ENCODE measurements at regions not wholly inside any gene's neighbourhood (a gene's known extent, or its start where the extent isn't known, plus 50 kb on each side); places are given as distances from the start of the nearest gene placed in this dataset.

GRCh38 chr20:57805747-57806146, 95.9 kb upstream of the PMEPA1 start:
- no peak for DNase-seq (ENCODE audit: low spot score)
- Histone ChIP-seq H3K9me3 (ENCODE audit: severe bottlenecking) (no peaks in the 10 kb centered on the region), H3K36me3 (ENCODE audit: low read depth) (no peaks in the 10 kb centered on the region), H3K27ac (ENCODE audit: poor library complexity, severe bottlenecking) (no peak overlapping the region), H3K27me3 (ENCODE audit: insufficient read depth, poor library complexity, severe bottlenecking) (no peaks in the 10 kb centered on the region), H3K4me3 (ENCODE audit: severe bottlenecking) (no peak overlapping the region), H3K4me1 (ENCODE audit: insufficient read depth, poor library complexity, severe bottlenecking) (peaks cover 8% of the 10 kb centered on the region)
- TF ChIP-seq CTCF (IDR thresholded peaks at IDR 0.05; ENCODE audit: poor library complexity, severe bottlenecking) = no peak
- ATAC-seq (ENCODE audit: low read depth) = peak; percentile 45; the same call in 2 of the 3 replicates

GRCh38 chr20:57804470-57805250, 94.8 kb upstream of the PMEPA1 start:
- no peak overlapping the region for H3K27ac ChIP-seq (ENCODE audit: poor library complexity, severe bottlenecking)
- no peak for ATAC-seq (ENCODE audit: low read depth)
- no peak for TF ChIP-seq CTCF (IDR thresholded peaks at IDR 0.05; ENCODE audit: poor library complexity, severe bottlenecking)

GRCh38 chr20:57803508-57804005, 93.7 kb upstream of the PMEPA1 start:
- 0 out of 3 replicates have a peak, but pooled peaks have one; percentile 4 for ATAC-seq (ENCODE audit: low read depth)
- H3K4me1 ChIP-seq (ENCODE audit: insufficient read depth, poor library complexity, severe bottlenecking) = no peaks in the 10 kb centered on the region
- H3K27ac ChIP-seq (ENCODE audit: poor library complexity, severe bottlenecking) = no peak overlapping the region
- no peak for TF ChIP-seq CTCF (IDR thresholded peaks at IDR 0.05; ENCODE audit: poor library complexity, severe bottlenecking)
- no peaks in the 10 kb centered on the region for H3K9me3 ChIP-seq (ENCODE audit: severe bottlenecking)
- no peak overlapping the region for H3K4me3 ChIP-seq (ENCODE audit: severe bottlenecking)
- no peaks in the 10 kb centered on the region for H3K27me3 ChIP-seq (ENCODE audit: insufficient read depth, poor library complexity, severe bottlenecking)
- H3K36me3 ChIP-seq (ENCODE audit: low read depth) = no peaks in the 10 kb centered on the region
- DNase-seq (ENCODE audit: low spot score) = peak; percentile 79

More at GRCh38 chr20:57804470-57805250, 94.8 kb upstream of the PMEPA1 start:
- Histone ChIP-seq H3K9me3 (ENCODE audit: severe bottlenecking) (no peaks in the 10 kb centered on the region), H3K4me1 (ENCODE audit: insufficient read depth, poor library complexity, severe bottlenecking) (no peaks in the 10 kb centered on the region), H3K36me3 (ENCODE audit: low read depth) (no peaks in the 10 kb centered on the region), H3K4me3 (ENCODE audit: severe bottlenecking) (no peak overlapping the region), H3K27me3 (ENCODE audit: insufficient read depth, poor library complexity, severe bottlenecking) (no peaks in the 10 kb centered on the region)
- peak; percentile 75 for DNase-seq (ENCODE audit: low spot score)

- ATAC-seq (ENCODE audit: low read depth) = no peak
- H3K4me3 ChIP-seq (ENCODE audit: severe bottlenecking) = no peak overlapping the region
- DNase-seq (ENCODE audit: low spot score) = peak; percentile 75
- no peaks in the 10 kb centered on the region for H3K36me3 ChIP-seq (ENCODE audit: low read depth)
- H3K4me1 ChIP-seq (ENCODE audit: insufficient read depth, poor library complexity, severe bottlenecking) = no peaks in the 10 kb centered on the region
- no peak for TF ChIP-seq CTCF (IDR thresholded peaks at IDR 0.05; ENCODE audit: poor library complexity, severe bottlenecking)
- no peaks in the 10 kb centered on the region for H3K27me3 ChIP-seq (ENCODE audit: insufficient read depth, poor library complexity, severe bottlenecking)
- H3K27ac ChIP-seq (ENCODE audit: poor library complexity, severe bottlenecking) = no peak overlapping the region
- H3K9me3 ChIP-seq (ENCODE audit: severe bottlenecking) = no peaks in the 10 kb centered on the region
These were observed 93.1 kb upstream of the PMEPA1 start for GRCh38 chr20:57802765-57803507.

Data from RWPE2 (cell line).